ACHN (cell line): ENCODE measurements at regions not wholly inside any gene's neighbourhood (a gene's known extent, or its start where the extent isn't known, plus 50 kb on each side); places are given as distances from the start of the nearest gene placed in this dataset.
"Not testable (repeated sequence)": the region's sequence is repeated elsewhere in the genome, so short reads cannot be mapped to it uniquely, and the experiment has no call there.

Experiments used
- DNase-seq: peaks from one replicate; pipeline ENCODE4 v3.0.0-alpha.2; 2015
- in situ Hi-C: cut with HindIII; loops from 2 replicates; pipeline ENCODE4 v1.10.0; 2017; ENCODE audit warnings: low sequenced_read_pairs, low pct_ligation_motif_present, low pct_unique_long_range_greater_than_20kb

GRCh38 chr16:88128556-88128955 is 177.3 kb downstream of the BANP start:
- DNase-seq, result no peak
- in situ Hi-C loops, result no loop called here

- in situ Hi-C loops, DNase-seq: not testable (repeated sequence)
Measured at GRCh38 chr16:88129133-88129532, 177.9 kb downstream of the BANP start.

- in situ Hi-C loops, result no loop called here
- DNase-seq, result no peak
Measured at GRCh38 chr16:88130016-88130415, 178.8 kb downstream of the BANP start.

GRCh38 chr16:88130681-88131080 is 179.4 kb downstream of the BANP start:
- in situ Hi-C loops, result no loop called here

GRCh38 chr16:88131256-88131655 is 180.0 kb downstream of the BANP start:
- in situ Hi-C loops, result no loop called here
- no peak for DNase-seq

More at GRCh38 chr16:88130681-88131080, 179.4 kb downstream of the BANP start:
- DNase-seq, result no peak

- in situ Hi-C loops, result no loop called here
Measured at GRCh38 chr16:88131966-88132365, 180.7 kb downstream of the BANP start.

GRCh38 chr16:88132836-88133506 is 181.7 kb downstream of the BANP start:
- DNase-seq, result no peak
- in situ Hi-C loops, result no loop called here

More at GRCh38 chr16:88131966-88132365, 180.7 kb downstream of the BANP start:
- DNase-seq, result no peak

- in situ Hi-C loops, result no loop called here
- DNase-seq, result no peak
Measured at GRCh38 chr16:88133507-88133843, 182.2 kb downstream of the BANP start.

- DNase-seq, in situ Hi-C loops: not testable (repeated sequence)
Measured at GRCh38 chr16:88134172-88134898, 183.1 kb downstream of the BANP start.

GRCh38 chr16:88134899-88135682 is 183.9 kb downstream of the BANP start:
- DNase-seq, in situ Hi-C loops: not testable (repeated sequence)

- DNase-seq, in situ Hi-C loops: not testable (repeated sequence)
Measured at GRCh38 chr16:88136211-88136713, 185.0 kb downstream of the BANP start.

- in situ Hi-C loops, DNase-seq: not testable (repeated sequence)
Measured at GRCh38 chr16:88136939-88137338, 185.7 kb downstream of the BANP start.

GRCh38 chr16:88139141-88139540 is 187.9 kb downstream of the BANP start:
- in situ Hi-C loops, DNase-seq: not testable (repeated sequence)

- in situ Hi-C loops, DNase-seq: not testable (repeated sequence)
Measured at GRCh38 chr16:88140195-88140594, 189.0 kb downstream of the BANP start.

- no peak for DNase-seq
- in situ Hi-C loops, result no loop called here
Measured at GRCh38 chr16:88141580-88141979, 190.3 kb downstream of the BANP start.

GRCh38 chr16:88142056-88142935 is 191.1 kb downstream of the BANP start:
- in situ Hi-C loops, DNase-seq: not testable (repeated sequence)

- DNase-seq, in situ Hi-C loops: not testable (repeated sequence)
Measured at GRCh38 chr16:88143122-88144027, 192.1 kb downstream of the BANP start.
